Uterus (tissue), 2 donors: ENCODE measurements at regions not wholly inside any gene's neighbourhood (a gene's known extent, or its start where the extent isn't known, plus 50 kb on each side); places are given as distances from the start of the nearest gene placed in this dataset.

Experiments used
- POLR2A ChIP-seq, 2 donors: fragments of 450-650 bp; IDR thresholded peaks; one replicate each; pipeline ENCODE4 v1.6.1; 2016; ENCODE audit warnings: antibody characterized with exemption in 2 of 2, mild to moderate bottlenecking in 1 of 2, moderate library complexity in 1 of 2
- TF ChIP-seq, protein P1 (sequence below), 4 experiments: fragments of 200-600 bp in 2 of 4; fragments of 450-650 bp in 2 of 4; sonication (generic) in 2 of 4; IDR thresholded peaks; one replicate each; pipeline ENCODE4 v1.5.1; 2016 to 2019; ENCODE audit warnings: antibody characterized with exemption in 4 of 4, mild to moderate bottlenecking in 2 of 4, moderate library complexity in 1 of 4

DNA sequence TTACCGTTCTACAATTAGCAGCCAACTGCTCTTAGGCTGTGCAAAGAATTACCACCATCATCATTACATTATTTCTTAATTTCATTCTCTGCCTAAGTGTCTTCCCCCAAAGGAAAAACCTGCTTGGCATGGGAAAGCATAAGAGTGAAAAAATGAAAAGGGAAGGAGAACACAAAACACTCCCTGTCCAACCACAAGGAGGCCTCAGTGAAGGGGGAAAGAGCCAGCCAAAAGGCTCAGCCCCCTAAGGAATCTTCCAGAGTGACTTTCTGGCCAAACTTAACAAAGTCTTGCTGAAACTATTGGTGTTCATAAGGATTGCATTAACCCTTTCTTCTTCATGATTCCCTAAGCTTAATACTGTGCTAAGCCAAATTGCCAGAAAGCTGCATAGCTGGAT, 287.4 kb downstream of the SMARCA1 start:
- TF ChIP-seq, protein P1, sequence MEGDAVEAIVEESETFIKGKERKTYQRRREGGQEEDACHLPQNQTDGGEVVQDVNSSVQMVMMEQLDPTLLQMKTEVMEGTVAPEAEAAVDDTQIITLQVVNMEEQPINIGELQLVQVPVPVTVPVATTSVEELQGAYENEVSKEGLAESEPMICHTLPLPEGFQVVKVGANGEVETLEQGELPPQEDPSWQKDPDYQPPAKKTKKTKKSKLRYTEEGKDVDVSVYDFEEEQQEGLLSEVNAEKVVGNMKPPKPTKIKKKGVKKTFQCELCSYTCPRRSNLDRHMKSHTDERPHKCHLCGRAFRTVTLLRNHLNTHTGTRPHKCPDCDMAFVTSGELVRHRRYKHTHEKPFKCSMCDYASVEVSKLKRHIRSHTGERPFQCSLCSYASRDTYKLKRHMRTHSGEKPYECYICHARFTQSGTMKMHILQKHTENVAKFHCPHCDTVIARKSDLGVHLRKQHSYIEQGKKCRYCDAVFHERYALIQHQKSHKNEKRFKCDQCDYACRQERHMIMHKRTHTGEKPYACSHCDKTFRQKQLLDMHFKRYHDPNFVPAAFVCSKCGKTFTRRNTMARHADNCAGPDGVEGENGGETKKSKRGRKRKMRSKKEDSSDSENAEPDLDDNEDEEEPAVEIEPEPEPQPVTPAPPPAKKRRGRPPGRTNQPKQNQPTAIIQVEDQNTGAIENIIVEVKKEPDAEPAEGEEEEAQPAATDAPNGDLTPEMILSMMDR (IDR thresholded peaks at IDR 0.05), result no peak
- TF ChIP-seq POLR2A (IDR thresholded peaks at IDR 0.05), result no peak
